LNCAP (cell line): ENCODE measurements at regions not wholly inside any gene's neighbourhood (a gene's known extent, or its start where the extent isn't known, plus 50 kb on each side); places are given as distances from the start of the nearest gene placed in this dataset.

Source experiments
- TF ChIP-seq, protein P1 (sequence below): fragments of 450-650 bp; IDR thresholded peaks from 2 replicates; pipeline ENCODE4 v1.5.1; 2017; ENCODE audit warnings: mild to moderate bottlenecking

DNA sequence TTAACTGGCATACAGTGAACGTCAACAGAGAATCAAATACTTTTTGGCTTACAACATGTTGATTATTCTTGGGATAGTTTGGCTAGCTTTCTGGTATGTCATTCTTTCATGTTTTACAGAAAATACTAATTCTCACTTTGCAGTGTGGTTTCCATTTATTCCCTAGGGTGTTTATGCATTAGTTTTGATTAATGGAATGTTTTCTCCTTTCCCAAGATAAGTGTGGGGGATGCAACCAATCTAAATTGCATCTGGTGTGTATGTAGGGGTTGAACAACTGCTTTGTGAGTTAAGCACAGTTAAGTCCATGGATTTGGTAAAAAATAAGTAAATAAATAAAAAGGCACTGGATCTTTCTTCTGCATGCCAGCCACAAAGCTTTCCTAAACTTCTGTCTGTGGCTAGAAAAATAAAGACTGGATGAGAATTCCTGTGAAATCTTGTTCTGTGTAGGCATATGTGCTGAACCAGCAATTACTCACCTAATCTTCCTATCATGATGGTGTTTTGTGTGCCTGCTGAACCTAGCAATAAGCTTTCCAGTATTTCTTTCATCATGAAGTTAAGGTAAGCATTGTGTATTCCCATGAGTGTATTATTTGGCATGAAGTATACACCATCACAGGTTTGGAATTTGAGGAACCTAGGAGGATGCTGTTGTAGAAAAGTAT, 50.6 kb upstream of the TENM3 start:
- TF ChIP-seq, protein P1, sequence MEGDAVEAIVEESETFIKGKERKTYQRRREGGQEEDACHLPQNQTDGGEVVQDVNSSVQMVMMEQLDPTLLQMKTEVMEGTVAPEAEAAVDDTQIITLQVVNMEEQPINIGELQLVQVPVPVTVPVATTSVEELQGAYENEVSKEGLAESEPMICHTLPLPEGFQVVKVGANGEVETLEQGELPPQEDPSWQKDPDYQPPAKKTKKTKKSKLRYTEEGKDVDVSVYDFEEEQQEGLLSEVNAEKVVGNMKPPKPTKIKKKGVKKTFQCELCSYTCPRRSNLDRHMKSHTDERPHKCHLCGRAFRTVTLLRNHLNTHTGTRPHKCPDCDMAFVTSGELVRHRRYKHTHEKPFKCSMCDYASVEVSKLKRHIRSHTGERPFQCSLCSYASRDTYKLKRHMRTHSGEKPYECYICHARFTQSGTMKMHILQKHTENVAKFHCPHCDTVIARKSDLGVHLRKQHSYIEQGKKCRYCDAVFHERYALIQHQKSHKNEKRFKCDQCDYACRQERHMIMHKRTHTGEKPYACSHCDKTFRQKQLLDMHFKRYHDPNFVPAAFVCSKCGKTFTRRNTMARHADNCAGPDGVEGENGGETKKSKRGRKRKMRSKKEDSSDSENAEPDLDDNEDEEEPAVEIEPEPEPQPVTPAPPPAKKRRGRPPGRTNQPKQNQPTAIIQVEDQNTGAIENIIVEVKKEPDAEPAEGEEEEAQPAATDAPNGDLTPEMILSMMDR: no peak

GRCh38 chr4:182193311-182193710, 49.9 kb upstream of the TENM3 start:
- TF ChIP-seq, protein P1: no peak
